Kidney (tissue), 13 donors: ENCODE measurements at regions not wholly inside any gene's neighbourhood (a gene's known extent, or its start where the extent isn't known, plus 50 kb on each side); places are given as distances from the start of the nearest gene placed in this dataset.
"Not testable (repeated sequence)": the region's sequence is repeated elsewhere in the genome, so short reads cannot be mapped to it uniquely, and the experiment has no call there.

Experiments used
- DNase-seq, 5 donors: peaks; one replicate each; pipeline ENCODE4 v3.0.0-alpha.2; 2013 to 2020
- FAIRE-seq: peaks from 2 replicates; lab custom pipeline; 2012; peaks lifted over from hg19 to GRCh38; lab: Jason Lieb, UNC
- H3K27ac ChIP-seq, 2 donors: one replicate each; pipeline ENCODE4 v1.7.0; 2013; ENCODE audit warnings: low read depth in 2 of 2, low read length in 2 of 2, inconsistent platforms in 1 of 2
- H3K27me3 ChIP-seq: one replicate; pipeline ENCODE4 v1.7.1; 2013; ENCODE audit warnings: low read length, inconsistent platforms; ENCODE audit not compliant: control insufficient read depth, insufficient read depth
- H3K36me3 ChIP-seq, 3 donors: one replicate each; pipeline versions ENCODE4 v1.7.0 to v1.7.1; 2013; ENCODE audit warnings: low read length in 3 of 3, control low read depth in 1 of 3, inconsistent platforms in 1 of 3; ENCODE audit not compliant: insufficient read depth in 3 of 3, control insufficient read depth in 2 of 3
- H3K4me1 ChIP-seq, 3 donors: one replicate each; pipeline versions ENCODE4 v1.7.0 to v1.7.1; 2013; ENCODE audit warnings: low read length in 3 of 3, inconsistent platforms in 1 of 3, low read depth in 1 of 3; ENCODE audit not compliant: control insufficient read depth in 2 of 3, insufficient read depth in 2 of 3
- H3K4me3 ChIP-seq, 3 donors: one replicate each; pipeline versions ENCODE4 v1.7.0 to v1.8.1; 2013; ENCODE audit warnings: low read length in 3 of 3, control low read depth in 1 of 3, inconsistent platforms in 1 of 3
- H3K9ac ChIP-seq, 3 donors: one replicate each; pipeline versions ENCODE4 v1.7.0 to v1.7.1; 2013; ENCODE audit warnings: low read length in 3 of 3, control low read depth in 1 of 3, inconsistent platforms in 1 of 3
- H3K9me3 ChIP-seq, 3 donors: one replicate each; pipeline versions ENCODE4 v1.7.0 to v1.7.1; 2013; ENCODE audit warnings: low read length in 3 of 3, control low read depth in 1 of 3, inconsistent platforms in 1 of 3; ENCODE audit not compliant: control insufficient read depth in 2 of 3, insufficient read depth in 1 of 3
- CTCF ChIP-seq: IDR thresholded peaks from 3 replicates; pipeline ENCODE4 v1.5.1; 2012; ENCODE audit warnings: mild to moderate bottlenecking, moderate library complexity, borderline replicate concordance; ENCODE audit not compliant: insufficient read depth; ENCODE audit errors: extremely low read depth
- intact Hi-C: fragments of 100-400 bp; cut with DNase I; formaldehyde crosslinking; loops from one replicate; pipeline ENCODE4 v1.11.1; 2022
- donor health status: control.
- donor health status: control.
- donor health status: control.
- donor health status: control.
- donor health status: control.
- donor health status: DM: yes; HTN: yes; CAD: no.
- donor health status: Normal renal cell carcinoma (clear cell type).

- intact Hi-C loops: no loop called here
- Histone ChIP-seq H3K36me3 (no peaks in the 10 kb centered on the region), H3K9me3 (no peaks in the 10 kb centered on the region), H3K27ac (no peak overlapping the region), H3K9ac (no peak overlapping the region), H3K4me1 (no peaks in the 10 kb centered on the region), H3K27me3 (no peaks in the 10 kb centered on the region), H3K4me3 (no peak overlapping the region)
- no peak for FAIRE-seq
- TF ChIP-seq CTCF: no peak
- no peak for DNase-seq
Measured at GRCh38 chrX:130504019-130504418, 102.2 kb downstream of the RBMX2 start.

DNA sequence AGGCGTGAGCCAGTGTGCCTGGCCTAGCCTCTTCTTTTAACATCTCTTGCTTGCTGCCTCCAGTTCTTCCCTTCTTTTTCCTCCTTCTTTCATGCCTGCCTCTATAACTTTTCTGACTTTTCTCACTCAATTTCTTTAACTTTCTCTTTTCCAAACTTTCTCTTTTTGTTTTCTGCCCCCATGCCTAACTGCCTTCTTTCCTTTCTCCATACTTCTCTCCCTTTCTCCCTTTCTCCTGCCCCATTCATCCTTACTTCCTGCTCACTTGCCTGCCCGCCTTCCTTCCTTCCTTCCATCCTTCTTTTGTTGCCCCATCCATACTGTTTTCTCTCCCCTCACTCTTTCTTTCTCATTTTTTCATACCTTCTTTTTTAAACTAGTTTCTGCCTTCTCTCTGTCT, 105.2 kb downstream of the RBMX2 start:
- no peak for DNase-seq
- Histone ChIP-seq H3K9me3 (no peaks in the 10 kb centered on the region), H3K27me3 (no peaks in the 10 kb centered on the region), H3K9ac (no peak overlapping the region), H3K4me3 (no peak overlapping the region), H3K27ac (no peak overlapping the region), H3K4me1 (no peaks in the 10 kb centered on the region), H3K36me3 (no peaks in the 10 kb centered on the region)
- FAIRE-seq: no peak
- intact Hi-C loops: no loop called here
- TF ChIP-seq CTCF: no peak

- H3K4me3 ChIP-seq, H3K36me3 ChIP-seq, H3K9me3 ChIP-seq, DNase-seq, H3K27me3 ChIP-seq, H3K4me1 ChIP-seq, H3K9ac ChIP-seq, intact Hi-C loops, FAIRE-seq, H3K27ac ChIP-seq: not testable (repeated sequence)
Measured at GRCh38 chrX:130512534-130512933, 110.7 kb downstream of the RBMX2 start.

DNA sequence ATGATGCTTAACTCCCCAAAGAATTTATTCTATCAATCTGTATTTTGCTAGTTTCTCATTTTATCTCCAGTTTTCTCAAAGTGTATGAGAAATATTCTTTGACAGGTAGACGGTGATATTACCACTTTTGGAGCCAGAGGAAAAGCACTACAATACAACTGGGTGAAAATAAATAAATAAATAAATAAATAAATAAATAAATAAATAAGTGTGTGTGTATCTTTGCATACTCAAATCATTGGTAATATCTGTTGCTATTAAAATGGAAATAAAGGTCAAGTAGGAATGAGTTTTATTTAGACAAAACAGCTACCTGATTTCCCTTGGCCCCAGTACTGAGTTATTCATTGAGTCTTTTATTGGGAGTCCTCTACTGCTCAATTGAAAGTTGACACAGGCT, 114.3 kb downstream of the RBMX2 start:
- Histone ChIP-seq H3K9ac (no peak overlapping the region), H3K9me3 (no peaks in the 10 kb centered on the region), H3K36me3 (no peaks in the 10 kb centered on the region), H3K4me3 (no peak overlapping the region), H3K4me1 (no peaks in the 10 kb centered on the region), H3K27ac (no peak overlapping the region), H3K27me3 (no peaks in the 10 kb centered on the region)
- DNase-seq: no peak
- no peak for TF ChIP-seq CTCF
- FAIRE-seq: no peak
- intact Hi-C loops: no loop called here
